K562 (cell line): ENCODE measurements at regions not wholly inside any gene's neighbourhood (a gene's known extent, or its start where the extent isn't known, plus 50 kb on each side); places are given as distances from the start of the nearest gene placed in this dataset.

Experiments
- ATAC-seq: fragments of 200-7000 bp; cut with Tn5 transposase; 3 replicates; pipeline ENCODE4 v1.9.1; 2020; ENCODE audit warnings: moderate library complexity
- BruUV-seq: library from RNA; stranded (reverse); fragments of 400-500 nt; replicated peaks from 2 replicates; lab custom pipeline; 2021; lab: Mats Ljungman, UMichigan
- CTCF ChIA-PET: fragments of 300-600 bp; formaldehyde crosslinking; extraction: SDS; loops from one replicate; lab custom pipeline; 2021; ENCODE audit warnings: low intra/inter-chr PET ratio; lab: Yijun Ruan, JAX
- POLR2A ChIA-PET: fragments of 300-600, 350-650 bp; sonication (Branson Sonifier 250); formaldehyde crosslinking; extraction: SDS; loops from one replicate; lab custom pipeline; 2021; ENCODE audit warnings: antibody characterized with exemption, inconsistent platforms; lab: Yijun Ruan, JAX
- DNase-seq, 4 experiments: peaks; one replicate each; pipeline versions ENCODE4 v3.0.0 to v3.0.0-alpha.2; 2011 to 2018; ENCODE audit warnings: low spot score in 3 of 4, mixed read lengths in 3 of 4; ENCODE audit errors: extremely low read depth in 1 of 4
- FAIRE-seq: peaks from 2 replicates; lab custom pipeline; 2011; peaks lifted over from hg19 to GRCh38; lab: Jason Lieb, UNC
- H2AFZ ChIP-seq: 2 replicates; pipeline ENCODE4 v1.6.0; 2011; ENCODE audit warnings: low read depth, low read length, control low read depth, inconsistent platforms
- H3K27ac ChIP-seq: fragments of 200-600 bp; 3 replicates; pipeline ENCODE4 v1.8.0; 2011; ENCODE audit warnings: low read depth, mild to moderate bottlenecking, control low read depth, inconsistent platforms, low read length, moderate library complexity, mixed read lengths; ENCODE audit errors: extremely low read depth
- H3K27me3 ChIP-seq, 2 experiments: fragments of 300-600 bp in 1 of 2; 2 replicates in 1 of 2; 3 replicates in 1 of 2; pipeline versions ENCODE4 v1.6.0 to v1.8.0; 2011; ENCODE audit warnings: inconsistent platforms in 2 of 2, low read length in 2 of 2, mild to moderate bottlenecking in 1 of 2, mixed read lengths in 1 of 2, moderate library complexity in 1 of 2; ENCODE audit not compliant: control insufficient read depth in 2 of 2, insufficient read depth in 2 of 2
- H3K36me3 ChIP-seq: fragments of 300-600 bp; 3 replicates; pipeline ENCODE4 v1.8.0; 2011; ENCODE audit warnings: mild to moderate bottlenecking, low read length, inconsistent platforms; ENCODE audit not compliant: control insufficient read depth, insufficient read depth
- H3K4me1 ChIP-seq, 2 experiments: fragments of 200-600 bp in 1 of 2; replicated peaks in 1 of 2; 2 replicates in 1 of 2; 3 replicates in 1 of 2; pipeline versions ENCODE4 v1.5.1 to v1.8.0; 2011; ENCODE audit warnings: inconsistent platforms in 2 of 2, low read length in 2 of 2, mild to moderate bottlenecking in 1 of 2, mixed read lengths in 1 of 2, moderate library complexity in 1 of 2; ENCODE audit not compliant: control insufficient read depth in 2 of 2, insufficient read depth in 2 of 2
- H3K4me2 ChIP-seq: 2 replicates; pipeline ENCODE4 v1.6.1; 2011; ENCODE audit warnings: low read length, control low read depth, inconsistent platforms, mixed read lengths; ENCODE audit not compliant: insufficient read depth
- H3K4me3 ChIP-seq: fragments of 200-600 bp; sonication (generic), shearing (Covaris generic); 2 replicates; pipeline ENCODE4 v1.5.1; 2016; ENCODE audit warnings: control low read depth, inconsistent platforms
- H3K79me2 ChIP-seq: fragments of 200-600 bp; 3 replicates; pipeline ENCODE4 v1.8.0; 2011; ENCODE audit warnings: low read length, inconsistent platforms; ENCODE audit not compliant: control insufficient read depth, insufficient read depth
- H3K9ac ChIP-seq, 2 experiments: 2 replicates each; pipeline versions ENCODE4 v1.6.0 to v1.6.1; 2011; ENCODE audit warnings: low read depth in 2 of 2, low read length in 2 of 2, control low read depth in 1 of 2, inconsistent platforms in 1 of 2, mild to moderate bottlenecking in 1 of 2, mixed read lengths in 1 of 2; ENCODE audit not compliant: insufficient read depth in 1 of 2
- H3K9me1 ChIP-seq: one replicate; pipeline ENCODE4 v1.6.0; 2011; ENCODE audit warnings: inconsistent platforms, mild to moderate bottlenecking, low read length, moderate library complexity; ENCODE audit not compliant: control insufficient read depth, insufficient read depth
- H3K9me3 ChIP-seq: replicated peaks from 2 replicates; pipeline ENCODE4 v1.5.1; 2011; ENCODE audit warnings: low read depth, low read length, inconsistent platforms; ENCODE audit not compliant: control insufficient read depth, insufficient read depth
- H4K20me1 ChIP-seq: replicated peaks from 2 replicates; pipeline ENCODE4 v1.6.1; 2011; ENCODE audit warnings: low read length, inconsistent platforms, mixed read lengths; ENCODE audit not compliant: control insufficient read depth, insufficient read depth
- CREB3 ChIP-seq: fragments of 450-650 bp; conservative IDR thresholded peaks from 2 replicates; pipeline ENCODE4 v1.6.1; 2016; ENCODE audit warnings: missing genetic modification characterization, low read depth, mild to moderate bottlenecking, missing compliant biosample characterization, moderate library complexity
- DPF2 ChIP-seq: fragments of 450-650 bp; IDR thresholded peaks from 2 replicates; pipeline ENCODE4 v1.6.1; 2016
- E4F1 ChIP-seq: fragments of 250-450 bp; sonication (Bioruptor Pico); IDR thresholded peaks from 2 replicates; pipeline ENCODE4 v1.5.0; 2021; ENCODE audit warnings: mild to moderate bottlenecking, borderline replicate concordance
- ESRRB ChIP-seq: fragments of 250-450 bp; sonication (Bioruptor Pico); IDR thresholded peaks from 2 replicates; pipeline ENCODE4 v1.5.0; 2020; ENCODE audit warnings: mild to moderate bottlenecking, moderate library complexity, borderline replicate concordance
- RFX5 ChIP-seq: IDR thresholded peaks from 2 replicates; pipeline ENCODE4 v1.6.1; 2011; ENCODE audit warnings: low read depth, mild to moderate bottlenecking, improper control_type of control experiment, low read length
- SAFB ChIP-seq: fragments of 200-400 bp; formaldehyde crosslinking; IDR thresholded peaks from 2 replicates; pipeline ENCODE4 v1.6.1; 2017; ENCODE audit warnings: low read depth, low read length, borderline replicate concordance
- whole genome bisulfite sequencing: fragments of 100-300 bp; shearing (Covaris generic); methylation state at CpG from one replicate; pipeline ENCODE4 v1.1.6; 2016; ENCODE audit warnings: low coverage, mixed read lengths; ENCODE audit not compliant: insufficient coverage; ENCODE audit errors: missing lambda C conversion rate; 5-methylcytosine and 5-hydroxymethylcytosine counted together
- in situ Hi-C: fragments of 300-500 bp; cut with MboI; formaldehyde crosslinking; loops from 4 replicates; pipeline ENCODE4 v1.15.0; 2018; ENCODE audit warnings: inconsistent platforms, mixed read lengths
- intact Hi-C: fragments of 100-400 bp; cut with micrococcal nuclease; formaldehyde crosslinking; loops from 2 replicates; pipeline ENCODE4 v1.14.2; 2022
- TF ChIP-seq, protein P1 (sequence below), 2 experiments: fragments of 450-650 bp; formaldehyde crosslinking in 1 of 2; IDR thresholded peaks; 2 replicates each; pipeline versions ENCODE4 v1.4.0 to v1.6.1; 2014 to 2020; ENCODE audit warnings: mild to moderate bottlenecking in 2 of 2, borderline replicate concordance in 1 of 2, low read depth in 1 of 2
- TF ChIP-seq, protein P2 (sequence below): fragments of 450-650 bp; IDR thresholded peaks from 2 replicates; pipeline ENCODE4 v1.6.1; 2017; ENCODE audit warnings: mild to moderate bottlenecking, moderate library complexity

DNA sequence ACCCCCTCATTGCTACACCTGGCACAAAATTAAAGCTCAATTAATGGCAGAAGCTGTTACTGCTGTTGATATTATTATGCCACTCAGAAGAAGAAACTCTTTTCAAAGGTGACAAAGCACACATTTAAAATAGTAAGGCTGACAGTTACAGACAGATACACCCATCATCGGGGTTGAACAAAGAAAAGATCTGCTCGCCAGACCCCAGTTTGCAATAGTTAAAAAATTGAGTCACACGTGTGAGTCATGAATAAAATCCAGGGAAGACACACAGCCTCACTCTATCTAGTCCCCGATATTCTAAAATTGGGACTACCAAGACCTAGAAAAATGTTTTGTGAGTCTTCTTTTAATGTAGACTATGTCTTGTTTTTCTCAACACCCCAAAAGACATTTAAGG, 330.0 kb upstream of the SOX9 start:
- WGBS: 0% methylated on average over 4 of the region's 4 CpGs
- Histone ChIP-seq H2AFZ (no peak overlapping the region), H4K20me1 (no peaks in the 10 kb centered on the region)
- no peak for TF ChIP-seq ESRRB
- TF ChIP-seq DPF2: no peak
- no peak for TF ChIP-seq SAFB
- TF ChIP-seq RFX5: no peak
- TF ChIP-seq E4F1 (CRISPR knock-in tag): no peak
- TF ChIP-seq, protein P1, sequence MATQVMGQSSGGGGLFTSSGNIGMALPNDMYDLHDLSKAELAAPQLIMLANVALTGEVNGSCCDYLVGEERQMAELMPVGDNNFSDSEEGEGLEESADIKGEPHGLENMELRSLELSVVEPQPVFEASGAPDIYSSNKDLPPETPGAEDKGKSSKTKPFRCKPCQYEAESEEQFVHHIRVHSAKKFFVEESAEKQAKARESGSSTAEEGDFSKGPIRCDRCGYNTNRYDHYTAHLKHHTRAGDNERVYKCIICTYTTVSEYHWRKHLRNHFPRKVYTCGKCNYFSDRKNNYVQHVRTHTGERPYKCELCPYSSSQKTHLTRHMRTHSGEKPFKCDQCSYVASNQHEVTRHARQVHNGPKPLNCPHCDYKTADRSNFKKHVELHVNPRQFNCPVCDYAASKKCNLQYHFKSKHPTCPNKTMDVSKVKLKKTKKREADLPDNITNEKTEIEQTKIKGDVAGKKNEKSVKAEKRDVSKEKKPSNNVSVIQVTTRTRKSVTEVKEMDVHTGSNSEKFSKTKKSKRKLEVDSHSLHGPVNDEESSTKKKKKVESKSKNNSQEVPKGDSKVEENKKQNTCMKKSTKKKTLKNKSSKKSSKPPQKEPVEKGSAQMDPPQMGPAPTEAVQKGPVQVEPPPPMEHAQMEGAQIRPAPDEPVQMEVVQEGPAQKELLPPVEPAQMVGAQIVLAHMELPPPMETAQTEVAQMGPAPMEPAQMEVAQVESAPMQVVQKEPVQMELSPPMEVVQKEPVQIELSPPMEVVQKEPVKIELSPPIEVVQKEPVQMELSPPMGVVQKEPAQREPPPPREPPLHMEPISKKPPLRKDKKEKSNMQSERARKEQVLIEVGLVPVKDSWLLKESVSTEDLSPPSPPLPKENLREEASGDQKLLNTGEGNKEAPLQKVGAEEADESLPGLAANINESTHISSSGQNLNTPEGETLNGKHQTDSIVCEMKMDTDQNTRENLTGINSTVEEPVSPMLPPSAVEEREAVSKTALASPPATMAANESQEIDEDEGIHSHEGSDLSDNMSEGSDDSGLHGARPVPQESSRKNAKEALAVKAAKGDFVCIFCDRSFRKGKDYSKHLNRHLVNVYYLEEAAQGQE (IDR thresholded peaks at IDR 0.05; ENCODE audit: borderline replicate concordance): no peak
- TF ChIP-seq, protein P1 (CRISPR knock-in tag; IDR thresholded peaks at IDR 0.05; ENCODE audit: low read depth): no peak
- TF ChIP-seq, protein P2, sequence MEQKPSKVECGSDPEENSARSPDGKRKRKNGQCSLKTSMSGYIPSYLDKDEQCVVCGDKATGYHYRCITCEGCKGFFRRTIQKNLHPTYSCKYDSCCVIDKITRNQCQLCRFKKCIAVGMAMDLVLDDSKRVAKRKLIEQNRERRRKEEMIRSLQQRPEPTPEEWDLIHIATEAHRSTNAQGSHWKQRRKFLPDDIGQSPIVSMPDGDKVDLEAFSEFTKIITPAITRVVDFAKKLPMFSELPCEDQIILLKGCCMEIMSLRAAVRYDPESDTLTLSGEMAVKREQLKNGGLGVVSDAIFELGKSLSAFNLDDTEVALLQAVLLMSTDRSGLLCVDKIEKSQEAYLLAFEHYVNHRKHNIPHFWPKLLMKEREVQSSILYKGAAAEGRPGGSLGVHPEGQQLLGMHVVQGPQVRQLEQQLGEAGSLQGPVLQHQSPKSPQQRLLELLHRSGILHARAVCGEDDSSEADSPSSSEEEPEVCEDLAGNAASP: no peak
- TF ChIP-seq CREB3 (tag): no peak

More for the DNA sequence above, 330.0 kb upstream of the SOX9 start:
- H3K4me3 ChIP-seq: no peak overlapping the region
- DNase-seq: no peak
- H3K4me1 ChIP-seq: no peaks in the 10 kb centered on the region
- ChIA-PET POLR2A (no interaction called here), CTCF (no interaction called here)
- H3K9me3 ChIP-seq: no peaks in the 10 kb centered on the region
- ATAC-seq: no peak
- BruUV-seq: no TSS peak
- no peaks in the 10 kb centered on the region for H3K27me3 ChIP-seq
- no peaks in the 10 kb centered on the region for H3K9me1 ChIP-seq
- H3K9ac ChIP-seq: no peak overlapping the region
- H3K79me2 ChIP-seq: no peaks in the 10 kb centered on the region
- H3K27ac ChIP-seq: no peak overlapping the region
- in situ Hi-C loops (no loop called here), intact Hi-C loops (no loop called here)
- H3K4me2 ChIP-seq: no peak overlapping the region
- no peak for FAIRE-seq
- H3K36me3 ChIP-seq: no peaks in the 10 kb centered on the region
